ENCODE measurements at regions not wholly inside any gene's neighbourhood (a gene's known extent, or its start where the extent isn't known, plus 50 kb on each side); places are given as distances from the start of the nearest gene placed in this dataset.

DNA sequence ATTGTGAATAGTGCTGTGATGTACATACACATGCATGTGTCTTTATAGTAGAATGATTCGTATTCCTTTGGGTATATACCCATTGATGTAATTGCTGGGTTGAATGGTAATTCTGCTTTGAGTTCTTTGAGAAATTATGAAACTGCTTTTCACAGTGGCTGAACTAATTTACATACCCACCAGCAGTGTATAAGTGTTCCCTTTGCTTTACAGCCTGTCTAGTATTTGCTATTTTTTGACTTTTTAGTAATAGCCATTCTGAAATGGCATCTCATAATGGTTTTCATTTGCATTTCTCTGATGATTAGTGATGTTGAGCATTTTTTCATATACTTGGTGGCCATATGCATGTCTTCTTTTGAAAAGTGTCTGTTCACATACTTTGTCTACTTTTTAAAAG lies 54.5 kb upstream of the FAM78B start:
- DNase-seq, result no peak

- DNase-seq, result no peak
Observed at GRCh38 chr1:166233750-166234366, 67.1 kb upstream of the FAM78B start.

DNA sequence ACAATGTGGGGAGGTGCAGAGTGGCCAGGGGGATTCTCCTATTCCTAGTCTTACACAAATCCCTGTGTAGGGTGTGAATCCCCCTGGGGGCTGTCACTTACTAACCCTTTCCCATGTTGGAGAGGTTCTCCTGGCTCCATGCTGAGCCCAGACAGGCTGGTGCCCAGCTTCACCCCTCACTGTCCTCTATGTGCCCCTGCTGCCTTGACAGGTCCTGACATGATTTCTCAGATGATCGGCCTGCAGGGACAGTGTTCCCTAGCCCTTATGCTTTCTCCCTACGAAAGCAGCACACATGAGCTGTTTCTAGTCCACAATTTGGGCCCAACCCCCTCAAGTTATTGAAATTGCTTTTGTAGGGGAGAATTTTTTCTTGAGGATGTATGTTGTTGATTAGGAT lies 68.9 kb upstream of the FAM78B start:
- no peak for DNase-seq

DNA sequence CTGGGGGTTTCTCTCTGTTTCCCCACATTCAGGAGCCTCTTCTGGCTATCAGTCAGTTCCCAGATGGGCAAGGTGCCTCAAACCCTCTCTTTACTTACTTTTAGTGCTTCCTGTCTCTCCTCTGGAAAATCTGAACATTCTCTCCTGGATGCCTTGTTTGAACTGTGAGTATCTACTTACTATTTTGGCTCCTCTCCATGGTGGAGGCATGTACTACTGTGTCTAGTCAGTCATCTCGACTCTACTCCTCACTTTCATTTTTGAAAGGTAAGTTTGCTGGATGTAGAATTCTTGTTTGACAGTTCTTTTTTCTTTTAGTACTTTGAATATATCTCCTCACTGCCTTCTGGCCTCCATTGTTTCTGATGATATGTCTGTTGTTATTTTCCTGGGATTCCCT lies 70.9 kb upstream of the FAM78B start:
- DNase-seq, result no peak

DNA sequence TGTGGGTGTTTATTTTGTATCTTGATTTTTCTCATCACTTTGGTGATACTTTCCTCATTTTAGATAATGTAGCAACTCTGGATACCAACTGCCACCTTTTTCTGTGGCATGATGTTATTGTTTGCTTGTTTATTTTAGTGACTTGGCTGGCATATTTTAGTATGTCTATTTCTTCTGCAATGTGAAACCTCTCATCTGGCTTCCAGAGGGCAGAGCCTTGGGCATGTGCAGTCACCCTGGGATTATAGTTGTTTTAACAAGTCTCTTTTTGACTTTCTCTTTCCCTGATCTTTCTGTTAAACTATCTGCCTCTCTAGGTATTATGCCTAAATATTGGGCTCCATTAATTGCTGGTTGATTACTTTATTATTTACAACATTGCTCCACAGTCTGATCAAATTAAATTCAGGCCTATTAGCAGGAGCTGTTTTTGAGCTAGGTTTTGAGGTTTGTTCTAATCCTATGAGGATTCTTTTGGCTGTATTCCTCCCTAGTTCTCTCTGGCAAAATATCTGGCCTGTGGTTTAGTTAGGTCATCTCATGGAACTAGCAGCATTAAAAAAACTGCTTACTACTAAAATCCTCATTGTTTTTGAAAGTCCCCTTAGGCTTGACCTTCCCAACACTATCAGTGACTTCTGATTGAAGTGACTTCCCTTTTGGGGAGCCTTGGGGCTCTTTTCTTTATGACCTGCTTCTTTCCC lies 86.4 kb upstream of the FAM78B start:
- DNase-seq, result no peak

DNA sequence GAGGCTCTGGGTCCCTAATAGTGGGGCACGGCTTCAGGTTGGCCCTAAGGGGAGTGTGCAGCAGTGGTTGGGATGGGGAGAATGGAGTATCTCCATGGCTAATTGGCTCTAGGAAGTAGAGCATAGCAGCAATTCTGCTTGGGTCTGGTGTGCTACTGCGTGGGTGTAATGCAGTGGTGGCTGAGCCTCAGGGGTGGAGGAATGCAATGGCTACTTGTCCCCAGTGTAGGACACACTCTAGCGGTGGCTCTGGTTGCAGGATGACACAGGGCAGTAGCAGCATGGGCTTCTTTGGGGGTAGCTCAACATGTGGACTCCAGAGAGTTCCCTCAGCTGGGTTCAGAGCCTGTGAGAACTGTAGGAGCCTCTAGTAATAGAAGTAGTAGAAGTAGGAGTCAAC lies 91.2 kb upstream of the FAM78B start:
- no peak for DNase-seq

DNA sequence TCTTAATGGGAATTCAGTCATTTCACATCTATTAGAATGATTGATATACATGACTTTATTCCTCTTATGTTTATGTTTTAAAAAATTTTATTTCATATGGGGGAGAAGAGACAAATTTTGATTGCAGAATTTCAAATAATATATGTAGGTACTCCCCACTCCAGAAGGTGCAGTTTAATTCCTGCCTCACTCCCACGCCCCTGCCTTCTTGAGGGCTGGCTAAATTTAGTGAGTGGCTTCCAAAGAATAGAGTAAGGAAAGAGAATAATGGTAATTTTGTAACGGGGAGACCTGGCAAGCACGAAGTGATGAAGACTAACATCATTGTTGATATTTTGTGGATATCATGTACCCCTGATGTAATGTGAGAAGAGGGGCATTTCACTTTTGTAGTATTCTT lies 94.7 kb upstream of the FAM78B start:
- DNase-seq, result no peak

DNA sequence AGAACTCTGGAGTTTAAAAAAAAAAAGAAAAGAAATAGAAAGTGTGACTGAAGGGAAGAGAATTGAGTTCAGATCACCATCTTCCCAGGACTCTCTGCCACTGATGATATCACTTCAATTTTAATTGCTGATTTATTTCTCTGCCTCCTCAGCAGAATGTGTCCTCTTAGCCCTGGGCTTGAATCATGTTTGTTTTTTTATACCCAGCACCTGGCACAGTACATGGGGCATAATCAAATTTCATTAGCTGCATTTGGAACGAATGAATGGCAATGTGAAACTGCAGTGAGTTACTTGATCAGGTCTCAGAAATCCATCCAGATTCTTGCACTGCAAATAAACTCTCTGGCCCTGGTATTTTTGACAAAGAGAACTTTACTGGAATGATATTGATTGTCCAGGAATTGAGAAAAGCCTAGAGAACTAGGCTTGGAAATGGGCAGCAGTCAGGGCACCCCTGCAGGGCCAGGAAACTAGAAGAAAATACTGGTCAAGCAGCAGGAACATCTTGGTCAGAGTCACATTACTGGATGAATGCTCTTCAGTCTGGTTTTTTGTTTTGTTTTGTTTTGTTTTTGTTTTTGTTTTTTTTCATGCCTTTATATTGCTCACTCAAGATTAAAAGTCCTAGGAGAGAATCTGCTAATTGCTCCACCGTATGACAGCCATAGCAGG lies 103.8 kb upstream of the FAM78B start:
- DNase-seq, result no peak

DNA sequence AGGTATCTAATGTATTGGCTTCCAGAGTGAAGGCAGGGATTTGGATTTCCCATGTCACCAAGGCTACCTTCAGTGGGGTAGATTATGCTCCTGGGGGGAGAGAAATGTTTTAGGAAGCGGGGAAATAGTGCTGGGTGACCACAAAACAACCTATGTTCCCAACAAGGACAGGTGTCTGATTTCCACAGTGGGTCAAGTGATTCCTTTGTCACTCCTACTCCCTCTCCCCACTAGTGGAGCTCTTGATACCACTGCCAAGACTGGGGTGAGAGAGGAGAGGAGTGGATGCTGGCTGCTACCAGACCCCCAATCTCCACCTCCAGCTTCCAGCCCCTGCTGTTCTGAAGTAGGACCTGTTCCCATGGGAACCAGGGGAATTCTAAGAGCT lies 104.3 kb upstream of the FAM78B start:
- DNase-seq, result no peak

DNA sequence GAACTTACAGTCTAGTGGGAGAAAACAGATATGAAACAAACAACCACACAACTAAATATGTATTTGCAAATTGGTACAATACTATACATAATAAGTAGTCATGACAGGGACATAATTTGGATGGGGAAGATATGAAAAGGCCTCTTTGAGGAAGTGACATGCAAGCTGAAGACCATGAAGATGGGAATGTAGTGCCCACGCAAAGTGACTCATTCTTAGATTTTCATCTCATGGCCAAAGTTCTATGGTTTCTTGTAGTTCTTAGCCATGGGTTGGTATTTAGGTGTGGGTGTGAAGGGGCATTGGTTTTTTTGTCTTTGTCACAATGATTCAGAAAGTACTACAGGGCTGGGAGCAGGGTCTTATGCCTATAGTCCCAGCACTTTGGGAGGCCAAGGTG lies 105.4 kb upstream of the FAM78B start:
- DNase-seq, result no peak

DNA sequence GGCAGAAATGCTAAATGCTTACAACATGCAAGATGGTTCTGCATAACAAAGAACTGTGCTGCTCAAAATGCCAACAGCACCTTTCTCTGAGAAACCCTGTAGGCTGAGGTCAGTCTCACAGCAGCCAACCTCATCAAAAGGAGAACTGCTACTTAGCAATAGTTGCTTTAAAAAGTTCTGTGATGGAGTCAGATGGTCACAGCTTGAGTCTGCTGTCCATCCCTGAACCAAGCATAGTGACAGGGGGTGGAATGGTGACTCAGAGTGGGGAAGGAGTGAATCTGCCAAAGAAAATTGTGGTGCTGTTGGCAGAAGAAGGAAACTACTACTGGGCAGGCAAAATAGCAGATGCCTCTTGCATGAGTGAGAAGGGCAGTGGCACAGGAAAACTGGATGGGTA lies 106.0 kb upstream of the FAM78B start:
- no peak for DNase-seq

DNA sequence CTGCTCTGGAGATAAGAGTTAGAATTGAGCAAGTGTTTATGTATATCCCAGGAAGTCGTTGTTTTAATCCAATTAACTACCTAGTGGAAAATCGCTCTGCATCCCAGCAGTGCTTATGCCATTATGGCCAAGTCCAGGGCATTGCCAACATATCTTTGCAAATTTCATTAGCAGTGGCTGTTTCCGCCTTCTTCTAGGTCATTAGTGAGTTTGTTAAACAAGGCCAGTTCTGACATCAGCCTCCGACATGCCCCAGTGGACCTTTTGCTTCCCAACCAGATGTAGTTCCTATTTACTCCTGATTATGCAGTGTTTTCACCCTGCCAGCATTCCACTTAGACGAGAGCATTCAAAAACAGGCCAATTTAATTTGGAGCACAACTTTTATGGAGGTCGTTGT lies 106.8 kb upstream of the FAM78B start:
- no peak for DNase-seq

DNA sequence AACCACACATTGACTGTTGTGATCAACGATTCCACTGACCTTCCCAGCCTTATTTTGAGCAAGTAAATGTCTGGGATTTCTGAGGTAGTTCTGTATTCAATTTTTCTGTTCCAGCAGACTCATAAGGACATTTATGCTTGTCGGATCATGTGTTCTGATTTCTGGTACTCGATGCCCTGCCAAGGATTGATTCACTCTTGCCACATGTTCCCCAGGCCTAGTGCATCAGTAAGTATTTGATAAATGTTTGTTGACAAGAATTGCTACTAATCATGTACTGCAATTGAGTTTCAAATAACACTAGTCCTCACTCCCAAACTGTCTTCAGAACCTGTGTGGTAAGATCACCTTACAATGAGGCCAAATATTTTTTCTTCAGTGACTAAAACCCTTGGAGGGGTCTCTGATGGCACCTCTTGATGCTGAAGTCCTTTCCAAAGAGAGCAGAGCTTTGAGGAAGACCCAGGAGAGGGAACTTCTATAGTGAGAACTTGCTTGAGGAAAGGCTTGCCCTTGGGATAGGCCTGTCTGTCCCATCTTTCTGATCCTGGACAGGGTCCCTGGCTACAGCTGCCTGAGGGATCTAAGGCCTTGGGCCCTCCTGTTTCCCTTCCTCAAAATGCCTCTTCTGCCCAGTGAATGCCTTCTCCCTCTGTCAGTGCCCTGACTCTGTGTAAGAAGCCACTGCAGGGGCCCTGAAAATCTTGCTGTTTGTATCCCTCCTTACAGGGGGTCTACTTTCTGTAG lies 115.8 kb upstream of the FAM78B start:
- DNase-seq, result no peak

DNA sequence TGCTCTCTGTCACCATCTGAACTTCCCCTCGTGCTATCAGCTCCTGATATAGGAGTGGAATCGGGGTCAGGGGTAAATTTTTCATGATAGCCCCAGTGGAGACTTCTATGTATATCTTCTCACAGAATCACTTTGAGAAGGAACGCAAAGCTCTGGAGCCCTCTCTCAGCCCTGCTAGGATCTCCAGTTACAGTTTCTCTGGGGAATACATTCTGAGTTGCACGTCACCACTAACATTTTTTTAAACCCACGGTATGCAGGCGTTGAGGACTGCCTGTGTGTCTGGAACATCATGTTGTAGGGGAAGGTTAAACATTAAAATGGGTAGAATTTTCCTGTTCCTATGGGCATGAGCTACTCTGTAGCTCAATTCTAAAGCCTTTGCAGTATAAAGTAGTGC lies 116.4 kb upstream of the FAM78B start:
- no peak for DNase-seq

DNA sequence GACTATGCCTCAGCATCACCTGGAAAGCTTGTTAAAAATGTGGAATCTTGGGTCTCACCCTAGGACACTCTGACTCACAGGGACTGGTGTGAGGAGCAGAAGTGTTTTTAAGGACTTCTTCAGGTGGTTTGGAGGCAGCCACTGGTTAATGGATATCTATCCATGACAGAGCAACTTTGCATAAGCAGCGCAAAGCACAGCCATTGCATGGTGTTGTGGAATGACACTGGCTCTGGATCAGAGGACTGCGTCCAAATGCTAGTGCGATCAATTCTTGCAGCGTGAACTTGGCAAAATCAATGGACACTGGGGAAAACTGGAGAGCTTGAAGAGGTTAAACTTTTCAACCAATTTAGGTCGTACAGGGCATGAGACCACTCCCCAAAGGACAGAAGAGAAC lies 116.8 kb upstream of the FAM78B start:
- DNase-seq, result no peak

DNA sequence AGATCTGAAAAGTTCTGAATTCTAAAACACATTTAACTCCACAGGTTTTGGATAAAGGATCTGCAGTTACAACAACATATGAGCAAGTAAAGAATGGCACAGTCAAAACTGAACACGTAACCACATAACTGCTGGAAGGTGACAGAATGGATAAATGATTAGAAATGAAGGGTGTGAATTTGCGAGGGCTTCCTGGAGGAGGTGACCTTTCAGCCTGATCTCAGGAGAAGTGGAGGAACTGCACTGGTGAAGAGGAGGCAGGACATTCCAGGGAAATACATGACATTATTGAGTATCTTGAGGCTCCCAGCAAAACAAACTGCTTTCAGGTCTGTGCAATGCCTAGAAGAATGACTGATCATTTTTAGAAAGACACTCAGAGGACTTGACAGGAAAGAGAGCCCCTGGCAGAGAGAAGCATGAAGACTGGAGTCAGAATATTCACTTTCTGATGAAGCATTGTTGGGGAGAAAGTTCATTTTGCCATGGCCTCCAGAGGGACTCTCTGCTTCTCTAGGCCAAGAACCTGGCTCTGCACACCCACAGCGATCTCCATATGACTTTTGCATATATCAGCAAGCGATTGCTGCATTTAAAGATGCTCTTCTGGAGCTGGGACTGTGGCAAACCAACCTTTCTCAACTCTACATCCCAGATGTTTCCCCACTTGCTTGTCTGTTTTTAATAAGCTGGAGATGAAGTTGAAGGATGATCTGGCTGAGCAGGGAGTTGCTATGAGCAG lies 122.7 kb upstream of the FAM78B start:
- DNase-seq, result no peak

- no peak for DNase-seq
Observed at GRCh38 chr1:166295656-166296055, 128.9 kb upstream of the FAM78B start.

DNA sequence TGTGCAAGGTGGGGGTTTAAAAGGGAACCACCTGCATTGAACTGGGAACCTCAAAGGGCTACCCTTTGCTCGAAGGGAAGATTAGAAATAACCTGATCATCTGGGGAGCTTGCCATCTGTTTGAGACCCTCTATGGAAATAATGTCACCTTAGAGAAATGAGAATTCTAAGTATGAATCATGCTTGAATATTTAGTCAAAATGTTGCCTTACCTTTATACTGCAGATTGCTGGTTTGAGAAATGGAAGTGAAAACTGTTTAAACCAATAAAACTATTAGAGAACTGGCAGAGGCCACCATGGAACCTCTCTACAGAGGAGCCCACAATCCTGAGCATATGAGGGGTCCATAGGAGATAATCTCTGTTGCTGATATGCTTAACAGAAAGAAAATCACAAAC lies 131.2 kb upstream of the FAM78B start:
- DNase-seq, result no peak

DNA sequence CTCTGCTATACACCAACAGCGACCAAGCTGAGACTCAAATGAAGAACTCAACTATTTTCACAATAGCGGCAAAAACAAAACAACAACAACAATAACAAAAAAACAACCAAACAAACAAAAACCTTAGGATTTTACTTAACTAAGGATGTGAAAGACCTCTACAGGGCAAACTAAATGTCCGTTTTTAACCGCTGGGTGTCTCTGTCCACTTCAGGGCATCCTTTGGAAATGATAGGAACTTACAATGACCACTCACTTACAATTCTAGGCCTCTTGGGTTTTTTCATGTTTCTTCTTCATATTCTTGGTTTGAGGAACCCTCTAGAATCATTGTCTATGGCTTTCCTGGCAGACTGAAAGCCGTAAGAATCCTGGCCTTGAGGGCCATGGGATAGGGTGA lies 134.0 kb upstream of the FAM78B start:
- DNase-seq, result no peak

- DNase-seq, result no peak
Observed at GRCh38 chr1:166302989-166303758, 136.4 kb upstream of the FAM78B start.

GRCh38 chr1:166304131-166304530 lies 137.3 kb upstream of the FAM78B start:
- no peak for DNase-seq

DNA sequence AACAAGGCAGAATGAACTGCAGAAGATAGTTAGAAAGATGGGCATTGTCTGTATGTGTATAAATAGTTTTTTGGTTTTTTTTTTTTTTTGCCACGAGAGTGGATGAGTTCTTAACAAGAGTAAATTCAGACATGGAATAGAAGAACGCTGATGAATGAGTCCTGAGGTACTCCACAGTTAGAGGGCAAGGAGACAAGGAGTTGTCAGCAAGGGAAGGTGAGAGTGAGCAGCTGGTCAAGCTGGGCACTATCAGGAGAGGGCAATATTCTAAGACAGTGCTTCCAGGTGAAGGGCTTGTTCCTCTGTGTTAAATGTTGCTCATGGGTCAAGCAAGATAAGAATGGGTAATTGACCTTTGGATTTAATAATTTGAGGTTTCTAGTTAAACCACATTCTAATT lies 138.6 kb upstream of the FAM78B start:
- no peak for DNase-seq
